ENCODE measurements at regions not wholly inside any gene's neighbourhood (a gene's known extent, or its start where the extent isn't known, plus 50 kb on each side); places are given as distances from the start of the nearest gene placed in this dataset.

GRCh38 chr2:8176887-8177286 is 505.0 kb upstream of the ID2 start:
- Histone ChIP-seq H3K79me1 (ENCODE audit: insufficient read depth, low read depth, low read length, poor library complexity, severe bottlenecking) (no peaks in the 10 kb centered on the region), H3K4ac (ENCODE audit: low read depth, low read length) (no peak overlapping the region), H3K79me2 (ENCODE audit: insufficient read depth, low read length) (no peaks in the 10 kb centered on the region), H3K14ac (ENCODE audit: insufficient read depth, low read length) (no peak overlapping the region), H3K4me1 (ENCODE audit: insufficient read depth, low read length) (no peaks in the 10 kb centered on the region), H3K23me2 (ENCODE audit: insufficient read length, low read depth, low read length, poor library complexity, severe bottlenecking) (no peaks in the 10 kb centered on the region), H2BK20ac (ENCODE audit: low read depth, low read length, poor library complexity, severe bottlenecking) (no peak overlapping the region), H2BK120ac (ENCODE audit: low read depth, low read length, poor library complexity, severe bottlenecking) (no peak overlapping the region), H3K56ac (ENCODE audit: insufficient read length, low read depth, low read length) (no peak overlapping the region), H2BK12ac (ENCODE audit: insufficient read length, low read depth, low read length) (no peak overlapping the region), H3T11ph (ENCODE audit: low read length) (no peak overlapping the region), H3K9ac (ENCODE audit: extremely low read depth, insufficient read length, low read length) (no peak overlapping the region), H4K8ac (replicated peaks; ENCODE audit: insufficient read length, low read depth, low read length) (no peak overlapping the region), H3K4me2 (ENCODE audit: insufficient read depth, insufficient read length, low read length) (no peak overlapping the region), H3K27ac (ENCODE audit: insufficient read length, low read depth, low read length) (no peak overlapping the region), H4K20me1 (ENCODE audit: control insufficient read depth, insufficient read depth, insufficient read length) (no peaks in the 10 kb centered on the region), H3K9me3 (ENCODE audit: control insufficient read depth, low read depth, low read length) (no peaks in the 10 kb centered on the region), H3K23ac (ENCODE audit: insufficient read length, low read depth, low read length) (no peak overlapping the region), H2AK5ac (ENCODE audit: insufficient read length, low read length) (no peak overlapping the region), H3K27me3 (ENCODE audit: insufficient read depth, low read length) (no peaks in the 10 kb centered on the region), H2BK15ac (ENCODE audit: low read depth, low read length) (no peak overlapping the region), H2BK5ac (ENCODE audit: insufficient read length, low read length) (no peak overlapping the region), H4K91ac (ENCODE audit: insufficient read length, low read depth, low read length) (no peak overlapping the region), H4K5ac (ENCODE audit: insufficient read length, low read depth, low read length) (no peak overlapping the region), H2AFZ (ENCODE audit: low read length) (no peak overlapping the region), H3K18ac (ENCODE audit: insufficient read length, low read depth, low read length) (no peak overlapping the region)
- H3K9me3 Mint-ChIP-seq = peaks cover 2 to 6% of the 10 kb centered on the region in 2 experiments; a peak in 3 of 5 replicates
- no peak for TF ChIP-seq CTCF (conservative IDR thresholded peaks at IDR 0.05)
- no peaks in the 10 kb centered on the region; a peak in 2 of 7 replicates for H3K36me3 Mint-ChIP-seq (ENCODE audit: insufficient read depth in 1 of 3, low read depth in 3 of 3)
- peaks cover 6 to 7% of the 10 kb centered on the region in 2 experiments for H3K4me1 Mint-ChIP-seq
- H3K4me3 Mint-ChIP-seq = no peak overlapping the region
- DNase-seq = no peak
- no peaks in the 10 kb centered on the region for H3K27me3 Mint-ChIP-seq (ENCODE audit: low read depth)
- H3K27ac Mint-ChIP-seq = no peak overlapping the region; a peak in 1 of 7 replicates
- WGBS (ENCODE audit: extremely low coverage, insufficient read length, low lambda C conversion rate) = no CpG with 5 or more reads among the region's 2 CpGs

Data from H9 (cell line).